ENCODE measurements at regions not wholly inside any gene's neighbourhood (a gene's known extent, or its start where the extent isn't known, plus 50 kb on each side); places are given as distances from the start of the nearest gene placed in this dataset.

DNA sequence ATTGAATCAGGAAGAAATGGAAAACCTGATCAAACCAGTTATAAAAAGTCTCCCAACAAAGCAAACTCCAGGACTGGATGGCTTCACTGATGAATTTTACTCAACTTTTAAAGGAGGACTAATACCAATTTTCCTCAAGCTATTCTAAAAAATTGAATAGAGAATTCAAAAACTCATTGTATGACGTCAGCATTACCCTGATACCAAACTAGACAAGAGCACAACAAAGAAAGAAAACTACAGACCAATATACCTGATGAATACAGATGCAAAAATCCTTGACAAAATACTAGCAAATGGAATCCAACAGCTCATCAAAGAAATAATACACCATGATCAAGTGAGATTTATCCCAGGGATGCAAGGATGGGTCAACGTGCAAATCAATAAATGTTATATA lies 172.9 kb downstream of the FNDC1 start:
- TF ChIP-seq, protein P1, sequence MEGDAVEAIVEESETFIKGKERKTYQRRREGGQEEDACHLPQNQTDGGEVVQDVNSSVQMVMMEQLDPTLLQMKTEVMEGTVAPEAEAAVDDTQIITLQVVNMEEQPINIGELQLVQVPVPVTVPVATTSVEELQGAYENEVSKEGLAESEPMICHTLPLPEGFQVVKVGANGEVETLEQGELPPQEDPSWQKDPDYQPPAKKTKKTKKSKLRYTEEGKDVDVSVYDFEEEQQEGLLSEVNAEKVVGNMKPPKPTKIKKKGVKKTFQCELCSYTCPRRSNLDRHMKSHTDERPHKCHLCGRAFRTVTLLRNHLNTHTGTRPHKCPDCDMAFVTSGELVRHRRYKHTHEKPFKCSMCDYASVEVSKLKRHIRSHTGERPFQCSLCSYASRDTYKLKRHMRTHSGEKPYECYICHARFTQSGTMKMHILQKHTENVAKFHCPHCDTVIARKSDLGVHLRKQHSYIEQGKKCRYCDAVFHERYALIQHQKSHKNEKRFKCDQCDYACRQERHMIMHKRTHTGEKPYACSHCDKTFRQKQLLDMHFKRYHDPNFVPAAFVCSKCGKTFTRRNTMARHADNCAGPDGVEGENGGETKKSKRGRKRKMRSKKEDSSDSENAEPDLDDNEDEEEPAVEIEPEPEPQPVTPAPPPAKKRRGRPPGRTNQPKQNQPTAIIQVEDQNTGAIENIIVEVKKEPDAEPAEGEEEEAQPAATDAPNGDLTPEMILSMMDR (conservative IDR thresholded peaks at IDR 0.05 in 1 of 2, IDR thresholded peaks at IDR 0.05 in 1 of 2; ENCODE audit: low read depth in 1 of 2, low read length in 2 of 2): no peak
- no peak for TF ChIP-seq EZH2 (IDR thresholded peaks at IDR 0.05; ENCODE audit: low read length, missing control alignments)
